ENCODE measurements at regions not wholly inside any gene's neighbourhood (a gene's known extent, or its start where the extent isn't known, plus 50 kb on each side); places are given as distances from the start of the nearest gene placed in this dataset.
A peak's percentile ranks its signal among the peaks of the same experiment; 100 is the strongest.
"Not testable (repeated sequence)": the region's sequence is repeated elsewhere in the genome, so short reads cannot be mapped to it uniquely, and the experiment has no call there.

DNA sequence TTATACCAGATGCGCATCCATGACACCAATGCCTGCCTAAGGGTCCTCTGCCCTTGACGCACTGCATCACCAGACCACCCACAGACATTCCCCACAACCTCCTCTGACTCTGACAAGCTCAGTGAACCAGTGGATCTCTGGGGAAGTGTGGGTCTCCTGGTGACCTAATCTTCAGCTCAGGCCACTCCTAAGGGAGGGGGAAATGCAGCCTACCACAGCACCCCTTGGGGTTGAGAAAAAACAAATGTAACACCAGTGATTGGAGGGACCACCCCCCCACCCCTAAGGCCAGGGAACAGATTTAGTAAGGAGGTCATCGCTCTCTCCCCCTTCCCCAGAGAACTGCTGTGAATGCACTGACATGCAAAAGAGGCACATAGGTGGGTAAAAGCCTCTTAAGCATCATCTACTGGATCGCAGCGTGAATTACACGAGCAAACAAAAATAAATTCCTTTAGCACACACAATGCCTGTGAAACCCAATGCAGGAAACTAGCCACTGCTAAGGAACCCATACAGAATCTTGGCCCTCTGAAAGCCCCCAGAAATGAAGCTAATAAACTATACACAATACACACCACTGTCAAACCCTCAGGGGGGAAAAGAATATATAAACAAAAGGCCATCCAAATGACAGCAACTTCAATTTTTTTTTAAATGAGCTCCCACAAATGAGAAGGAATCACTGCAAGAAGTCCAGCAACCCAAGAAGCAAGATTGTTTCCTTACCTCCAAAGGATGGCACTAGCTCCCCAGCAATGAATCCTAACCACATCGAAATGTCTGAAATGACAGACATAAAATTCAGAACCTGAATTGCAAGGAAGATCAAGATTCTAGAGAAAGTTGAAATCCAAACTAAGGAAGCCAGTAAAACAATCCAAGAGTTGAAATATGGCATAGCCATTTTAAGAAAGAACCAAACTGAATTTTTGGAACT lies 513.7 kb upstream of the PTGER4 start:
- DNase-seq (ENCODE audit: extremely low read depth, low read depth), result peak; percentile 9

DNA sequence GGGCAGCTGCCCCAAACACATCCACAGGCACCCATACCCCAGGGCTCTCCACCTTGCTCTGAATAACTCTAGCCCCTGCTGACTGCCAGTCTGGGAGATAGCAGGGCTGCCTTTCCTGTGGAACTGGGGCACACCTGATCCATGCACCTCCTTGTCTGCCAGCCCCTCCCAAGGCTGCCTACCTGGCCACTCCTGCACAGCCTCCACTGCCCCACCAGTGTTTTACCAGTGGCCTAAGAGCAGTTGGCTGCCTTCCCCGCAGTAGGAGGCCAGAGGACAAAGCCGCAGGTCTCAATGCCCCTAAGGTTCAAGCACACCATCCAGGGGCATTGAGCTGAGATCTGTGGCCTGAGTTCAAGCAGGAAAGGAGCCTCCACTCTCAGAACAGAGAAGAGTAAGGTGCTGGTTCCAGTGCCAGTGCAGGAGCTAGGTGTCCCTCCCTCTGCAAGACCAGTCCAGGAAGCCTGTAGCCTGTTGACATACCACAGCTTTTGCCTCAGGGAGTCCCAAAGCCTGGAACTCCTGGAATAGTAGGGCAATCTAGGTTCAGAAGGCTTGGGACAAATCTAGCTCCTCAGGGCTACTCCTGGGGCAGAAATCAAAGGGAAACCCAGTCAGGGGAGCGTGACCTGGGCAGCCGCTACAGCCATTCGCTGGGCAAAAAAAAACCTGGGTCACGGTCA lies 514.5 kb upstream of the PTGER4 start:
- DNase-seq (ENCODE audit: extremely low read depth, low read depth), result no peak

DNA sequence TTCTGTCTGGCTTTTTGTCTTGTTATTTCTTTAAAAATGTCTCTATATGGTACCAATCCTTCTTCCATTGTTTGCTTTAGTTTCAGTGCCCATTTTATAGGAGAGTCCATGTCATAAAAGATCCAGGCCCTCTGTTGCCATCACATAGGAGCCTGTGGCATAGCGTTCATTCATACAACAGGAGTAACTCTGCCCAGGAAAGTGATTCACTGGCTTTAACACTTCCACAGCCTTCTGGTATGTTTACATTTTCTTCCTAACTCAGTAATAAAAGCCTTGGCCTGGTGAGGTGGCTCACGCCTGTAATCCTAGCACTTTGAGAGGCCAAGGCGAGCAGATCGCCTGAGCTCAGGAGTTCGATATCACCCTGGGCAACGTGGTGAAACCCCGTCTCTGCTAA lies 519.3 kb upstream of the PTGER4 start:
- no peak for DNase-seq (ENCODE audit: extremely low read depth, low read depth)

DNA sequence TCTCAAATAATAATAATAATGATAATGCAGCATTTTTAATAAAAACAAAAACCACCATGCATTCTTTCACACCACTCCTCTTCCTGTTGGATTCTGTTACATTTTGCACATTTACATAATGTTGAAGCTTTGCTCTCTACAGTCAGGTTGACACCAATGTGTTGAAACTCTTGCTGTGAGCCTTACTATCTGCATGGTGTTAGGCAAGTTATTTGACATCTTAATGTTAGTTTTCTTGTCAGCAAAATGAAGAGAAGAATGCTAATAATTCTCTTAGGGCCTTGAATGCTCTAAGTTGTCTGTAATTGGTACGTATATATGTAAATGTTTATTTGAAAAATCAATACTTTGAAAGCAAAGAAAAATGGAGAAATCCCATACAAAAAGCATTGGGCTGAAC lies 525.5 kb upstream of the PTGER4 start:
- no peak for DNase-seq (ENCODE audit: extremely low read depth, low read depth)

DNA sequence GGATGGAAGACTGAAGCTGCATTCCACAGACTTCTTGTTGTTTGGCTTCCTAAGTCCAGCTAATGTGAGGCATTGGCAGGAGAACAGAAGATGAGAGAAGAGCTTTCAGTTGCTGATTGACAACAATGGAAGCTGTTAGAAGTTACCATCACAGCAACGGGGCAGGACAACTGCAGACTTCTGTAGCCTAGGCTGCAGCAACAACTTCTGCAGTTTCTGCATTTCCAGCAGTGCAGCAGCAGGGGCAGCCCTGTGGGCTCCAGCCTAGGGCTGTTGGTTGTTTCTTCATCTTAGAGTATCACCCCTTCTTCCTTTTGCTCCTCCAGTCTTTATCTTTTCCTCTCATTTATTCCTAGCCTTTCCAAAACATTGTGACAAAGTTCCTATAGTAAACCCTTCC lies 528.8 kb upstream of the PTGER4 start:
- DNase-seq (ENCODE audit: extremely low read depth, low read depth), result no peak

DNA sequence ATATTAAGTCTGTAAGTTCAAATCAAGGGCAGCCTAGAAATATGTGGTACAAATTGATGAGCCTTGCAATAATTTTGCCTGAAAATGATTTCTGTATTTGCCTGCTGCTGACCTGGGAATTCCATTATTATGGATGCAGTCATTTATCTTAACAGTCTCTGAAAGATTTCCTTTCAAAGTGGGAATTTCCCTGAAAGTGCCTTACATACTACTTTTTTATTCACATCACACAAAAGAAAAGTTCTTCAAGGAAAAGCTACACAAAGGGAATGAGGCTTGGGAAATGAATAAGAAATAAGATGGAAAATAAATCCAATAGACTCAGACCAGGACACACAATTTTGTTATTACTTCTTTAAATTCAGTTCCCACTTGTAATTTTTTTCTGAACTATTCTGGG lies 537.8 kb upstream of the PTGER4 start:
- DNase-seq (ENCODE audit: extremely low read depth, low read depth), result no peak

DNA sequence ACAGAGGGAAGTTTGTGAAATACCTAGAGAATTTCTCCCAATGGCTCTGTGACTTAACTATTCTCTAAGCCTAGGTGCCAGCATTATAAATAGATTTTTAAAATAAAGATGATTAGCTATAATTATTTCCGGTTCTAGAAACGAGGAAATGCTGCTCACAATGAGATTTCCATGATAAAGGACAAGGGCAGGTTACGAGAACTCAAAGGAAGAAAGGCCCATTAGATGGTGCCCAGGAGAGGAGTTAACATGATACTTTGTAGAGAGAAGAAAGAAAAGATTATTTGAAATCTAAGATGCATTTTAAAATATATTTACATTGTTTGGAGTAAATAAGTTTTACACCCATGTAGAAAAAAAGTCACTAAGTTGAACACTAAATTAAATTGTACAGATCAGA lies 538.3 kb upstream of the PTGER4 start:
- DNase-seq (ENCODE audit: extremely low read depth, low read depth), result no peak

DNA sequence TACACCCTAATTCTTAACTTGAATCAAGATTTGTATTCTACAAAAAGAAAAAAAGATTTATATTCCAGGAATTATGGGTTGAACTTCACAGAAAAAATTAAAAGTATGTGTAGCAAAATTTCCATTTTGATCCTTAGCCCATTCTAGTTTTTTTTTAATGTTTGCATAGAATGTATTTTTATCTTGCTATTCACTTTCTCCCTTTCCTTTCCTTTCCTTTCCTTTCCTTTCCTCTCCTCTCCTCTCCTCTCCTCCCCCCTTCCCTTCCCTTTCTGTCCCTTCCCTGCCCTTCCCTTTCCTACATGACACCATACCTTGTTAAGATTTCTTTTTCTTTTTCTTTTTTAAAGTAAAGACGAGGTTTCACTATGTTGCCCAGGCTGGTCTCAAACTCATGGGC lies 542.5 kb upstream of the PTGER4 start:
- no peak for DNase-seq (ENCODE audit: extremely low read depth, low read depth)

DNA sequence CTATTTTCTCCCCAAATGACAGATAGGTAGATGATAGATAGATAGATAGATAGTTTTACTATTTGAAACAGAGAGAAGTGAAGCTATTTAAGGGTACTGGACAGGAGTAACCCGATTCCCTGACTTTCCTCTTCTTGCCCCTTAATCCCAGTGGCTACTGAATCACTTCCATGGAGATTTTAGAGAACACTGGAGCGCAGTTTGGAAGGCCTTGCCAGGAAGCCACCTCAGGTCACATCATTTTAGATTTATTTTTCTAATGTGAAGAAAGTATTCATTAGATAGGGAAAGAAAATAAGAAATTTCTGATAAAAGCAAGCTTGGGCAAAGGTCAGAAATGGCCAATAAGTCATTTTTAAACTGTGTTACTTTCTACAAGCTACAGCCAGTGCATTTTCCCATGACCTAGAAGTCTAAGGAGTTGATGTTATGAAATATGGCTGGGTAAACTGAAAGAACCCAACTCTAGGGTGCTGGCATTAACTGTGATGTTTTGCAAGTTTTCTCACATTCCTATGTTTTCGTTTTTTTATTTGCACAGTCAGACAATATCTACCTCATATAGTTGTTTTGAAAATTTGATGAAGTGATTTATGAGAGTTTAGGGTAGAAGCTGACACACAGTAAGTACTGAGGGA lies 544.7 kb upstream of the PTGER4 start:
- DNase-seq (ENCODE audit: extremely low read depth, low read depth), result no peak

DNA sequence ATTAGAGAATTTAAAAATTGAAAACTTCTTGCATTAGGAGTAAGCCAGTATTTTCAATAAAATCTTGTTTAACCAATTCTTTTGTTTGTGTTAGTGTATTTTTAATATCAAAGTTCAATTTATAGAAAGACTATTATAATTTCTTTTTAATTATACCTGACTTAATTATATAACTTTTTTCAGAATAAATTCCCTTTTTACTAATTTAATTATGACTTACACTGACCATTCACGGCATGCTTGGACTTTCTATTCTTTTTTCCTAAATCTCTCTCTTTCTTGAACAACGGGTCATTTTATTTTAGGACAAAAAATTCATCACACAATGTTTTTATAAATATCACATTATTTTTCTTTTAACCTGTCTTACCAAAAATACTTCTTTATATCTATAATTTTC lies 555.3 kb upstream of the PTGER4 start:
- peak; percentile 1 for DNase-seq (ENCODE audit: extremely low read depth, low read depth)

DNA sequence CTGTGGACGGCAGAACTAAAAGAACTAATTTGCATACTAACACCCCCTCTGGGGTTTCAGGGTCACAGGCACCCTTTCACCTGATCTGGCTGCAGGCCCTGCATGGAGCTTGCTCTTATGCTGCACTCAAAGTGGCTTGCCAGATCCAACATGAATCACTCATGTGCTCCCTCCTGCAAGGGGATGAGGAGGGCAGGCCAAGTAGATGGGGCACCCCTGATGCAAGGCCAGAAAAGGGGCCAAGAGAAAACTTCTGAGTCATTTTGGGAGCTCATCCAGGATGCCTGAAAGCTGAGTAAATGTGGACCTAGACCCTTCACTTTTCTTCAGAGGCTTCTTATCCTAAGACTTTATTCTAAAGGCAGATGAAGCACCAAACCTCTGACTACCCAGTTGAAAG lies 558.5 kb upstream of the PTGER4 start:
- no peak for DNase-seq (ENCODE audit: extremely low read depth, low read depth)

DNA sequence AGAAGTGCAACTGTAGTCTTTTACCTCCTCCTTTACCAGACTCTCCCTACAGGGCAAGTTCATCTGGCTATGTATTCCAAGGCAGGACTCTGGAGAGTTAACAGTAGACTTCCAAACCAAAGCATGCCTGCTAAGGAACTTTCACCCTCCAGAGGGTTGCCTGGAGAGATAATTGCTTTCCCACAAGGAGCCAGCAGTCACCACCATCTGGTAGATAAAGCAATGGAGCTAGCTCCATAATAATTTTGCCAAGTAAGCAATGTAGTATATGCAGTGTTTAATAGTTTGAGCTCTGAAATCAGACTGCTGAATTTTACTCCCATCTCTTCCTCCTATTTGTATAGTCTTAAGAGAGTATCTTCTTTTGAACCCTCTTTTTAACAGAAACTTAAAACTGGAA lies 566.8 kb upstream of the PTGER4 start:
- DNase-seq (ENCODE audit: extremely low read depth, low read depth), result no peak

DNA sequence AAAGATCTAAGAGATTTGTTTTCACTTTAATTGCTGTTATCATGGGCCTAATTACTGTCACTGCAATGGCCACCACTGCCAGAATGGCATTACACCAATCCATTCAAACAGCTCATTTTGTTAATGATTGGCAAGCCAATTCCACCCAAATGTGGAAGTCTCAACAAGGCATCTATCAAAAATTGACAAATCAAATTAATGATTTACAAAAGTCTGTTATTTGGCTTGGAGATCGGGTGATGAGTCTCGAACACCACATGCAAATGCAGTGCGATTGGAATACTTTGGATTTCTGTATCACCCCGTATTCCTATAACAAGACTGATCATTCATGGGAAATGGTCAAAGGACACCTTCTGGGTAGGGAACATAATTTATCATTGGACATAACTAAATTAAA lies 568.7 kb upstream of the PTGER4 start:
- not testable (repeated sequence) for DNase-seq (ENCODE audit: extremely low read depth, low read depth)

DNA sequence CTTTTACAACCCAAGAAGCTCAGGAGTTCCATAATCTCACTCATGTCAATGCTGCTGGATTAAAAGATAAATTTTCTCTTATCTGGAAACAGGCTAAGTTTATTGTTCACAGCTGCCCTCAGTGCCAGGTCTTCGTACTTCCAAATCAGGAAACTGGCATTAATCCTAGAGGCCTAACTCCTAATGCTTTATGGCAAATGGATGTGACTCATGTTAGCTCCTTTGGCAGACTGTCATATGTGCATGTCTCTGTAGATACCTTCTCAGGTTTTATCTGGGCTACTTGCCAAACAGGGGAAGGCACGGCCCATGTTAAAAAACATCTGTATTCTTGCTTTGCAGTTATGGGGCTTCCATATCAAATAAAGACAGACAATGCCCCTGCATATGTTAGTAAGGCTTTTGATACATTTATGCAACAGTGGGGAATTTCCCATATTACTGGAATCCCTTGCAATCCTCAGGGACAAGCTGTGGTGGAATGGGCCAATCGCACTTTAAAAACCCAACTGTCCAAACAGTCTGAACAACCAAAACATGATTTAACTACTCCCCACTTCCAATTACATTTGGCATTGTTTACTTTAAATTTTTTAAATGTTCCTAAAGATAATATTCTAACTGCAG lies 570.8 kb upstream of the PTGER4 start:
- DNase-seq (ENCODE audit: extremely low read depth, low read depth), result not testable (repeated sequence)

DNA sequence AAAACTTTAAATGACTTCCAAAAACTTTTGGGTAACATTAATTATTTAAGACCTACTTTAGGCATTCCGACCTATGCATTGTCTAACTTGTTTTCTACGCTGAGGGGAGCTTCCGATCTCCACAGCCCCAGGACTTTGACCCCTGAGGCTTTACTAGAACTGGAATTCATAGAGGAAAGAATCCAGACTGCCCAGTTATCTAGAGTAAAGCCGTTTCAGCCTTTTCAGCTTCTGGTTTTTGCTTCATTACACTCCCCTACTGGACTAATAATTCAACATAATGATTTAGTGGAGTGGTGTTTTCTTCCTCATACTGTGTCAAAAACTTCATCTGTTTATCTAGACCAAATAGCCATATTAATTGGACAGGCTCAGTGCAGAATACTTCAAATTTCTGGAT lies 571.9 kb upstream of the PTGER4 start:
- not testable (repeated sequence) for DNase-seq (ENCODE audit: extremely low read depth, low read depth)

DNA sequence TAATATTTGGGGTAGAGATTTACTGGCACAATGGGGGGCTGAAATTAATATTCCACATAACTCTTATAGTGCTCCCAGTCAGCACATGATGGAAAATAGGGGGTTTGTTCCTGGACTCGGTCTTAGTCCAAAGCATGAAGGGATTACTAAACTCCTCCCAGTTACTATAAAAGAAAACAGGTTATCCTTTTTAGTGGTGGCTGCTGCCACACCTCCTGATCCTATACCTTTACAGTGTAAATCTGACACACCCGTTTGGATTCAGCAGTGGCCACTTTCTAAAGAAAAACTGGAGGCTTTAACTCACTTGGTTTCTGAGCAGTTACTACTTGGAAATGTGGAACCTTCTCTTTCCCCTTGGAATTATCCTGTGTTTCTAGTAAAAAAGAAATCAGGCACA lies 572.9 kb upstream of the PTGER4 start:
- DNase-seq (ENCODE audit: extremely low read depth, low read depth), result no peak

DNA sequence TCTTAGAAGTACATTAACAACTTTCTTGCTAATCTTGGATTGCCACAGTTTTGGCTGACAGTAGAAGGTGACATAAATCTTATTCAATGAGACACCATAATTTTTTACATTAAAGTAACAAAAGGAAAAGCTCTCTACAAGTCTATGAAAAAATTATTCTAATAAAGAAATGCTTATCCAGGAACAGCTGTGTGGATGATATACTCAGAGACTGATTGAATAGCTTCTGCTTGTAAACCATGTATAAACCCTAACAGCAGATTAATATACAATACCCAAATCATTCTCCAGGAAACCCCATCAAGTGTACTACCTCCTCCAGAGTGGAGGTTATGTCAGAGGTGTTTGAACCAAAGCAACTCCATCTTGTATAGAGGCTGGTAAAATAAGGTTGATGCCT lies 581.4 kb upstream of the PTGER4 start:
- no peak for DNase-seq (ENCODE audit: extremely low read depth, low read depth)

DNA sequence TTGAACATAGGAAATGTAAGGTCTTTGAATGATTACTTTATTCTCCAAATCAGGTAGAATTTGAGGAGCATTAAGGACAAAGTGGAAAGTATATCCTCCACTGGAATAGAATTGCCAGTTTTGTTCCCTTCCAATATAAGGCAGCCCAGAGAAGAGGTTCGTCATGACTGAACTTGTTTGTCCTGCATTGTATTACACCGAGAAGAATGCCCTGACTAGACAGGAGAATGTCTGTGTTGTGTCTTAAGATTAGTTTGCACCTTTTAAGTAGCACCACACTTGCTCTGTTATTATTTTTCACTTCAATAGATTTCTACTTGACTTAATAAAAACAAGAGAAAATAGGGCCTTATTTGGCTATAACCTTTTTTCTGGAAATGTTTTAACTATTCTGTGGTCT lies 586.2 kb upstream of the PTGER4 start:
- DNase-seq (ENCODE audit: extremely low read depth, low read depth), result no peak

DNA sequence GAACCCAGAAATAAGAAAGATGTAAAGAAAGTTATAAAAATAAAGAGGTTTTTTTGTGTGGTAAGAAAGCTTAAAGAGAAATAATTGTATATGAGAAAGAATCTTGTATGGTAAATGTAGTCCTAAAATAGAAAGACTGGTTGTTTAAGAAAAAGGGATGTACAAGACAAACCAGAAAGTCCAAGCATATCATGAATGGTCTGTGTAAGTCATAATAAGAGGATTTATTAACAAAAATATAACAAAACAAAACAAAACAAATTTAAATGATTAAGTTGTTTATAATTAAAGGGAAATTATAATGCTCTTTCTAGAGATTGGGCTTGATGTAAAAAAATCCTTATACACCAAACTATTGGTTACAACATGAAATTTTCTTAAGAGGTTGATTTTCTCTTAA lies 590.4 kb upstream of the PTGER4 start:
- no peak for DNase-seq (ENCODE audit: extremely low read depth, low read depth)

DNA sequence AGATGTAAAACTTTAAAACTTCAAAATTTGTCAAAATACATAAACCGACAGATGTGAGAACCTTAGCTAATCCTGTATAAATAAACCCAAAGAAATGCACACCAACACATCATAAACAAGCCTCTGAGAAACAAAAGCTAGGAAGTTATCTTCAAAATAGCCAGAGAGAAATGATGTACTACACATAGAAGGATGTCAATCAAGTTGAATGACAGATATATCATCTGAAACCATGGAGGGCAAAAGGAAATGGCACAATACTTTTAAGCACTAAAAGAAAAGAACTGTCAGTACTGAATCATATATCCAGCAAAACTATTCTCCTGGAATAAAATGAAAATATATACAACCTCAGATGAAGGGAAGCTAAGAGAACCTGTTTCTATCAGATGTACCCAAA lies 595.1 kb upstream of the PTGER4 start:
- no peak for DNase-seq (ENCODE audit: extremely low read depth, low read depth)

DNA sequence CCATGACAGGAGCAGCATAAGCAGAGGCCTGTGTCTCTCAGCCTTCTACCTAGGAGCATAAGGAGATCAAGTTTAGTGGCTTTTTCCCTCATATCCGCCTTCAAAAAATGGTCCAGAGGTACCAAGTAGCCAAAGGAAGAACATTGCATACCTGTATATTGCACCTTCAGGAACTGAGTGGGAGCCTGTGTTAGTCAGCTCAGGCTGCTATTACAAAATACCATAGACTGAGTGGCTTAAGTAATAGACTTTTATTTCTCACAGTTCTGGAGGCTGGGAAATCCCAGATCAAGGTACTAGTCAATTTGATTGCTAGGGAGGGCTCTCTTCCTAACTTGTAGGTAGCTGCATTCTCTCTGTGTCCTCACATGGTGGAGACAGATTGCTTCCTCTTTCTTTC lies 597.4 kb upstream of the PTGER4 start:
- DNase-seq (ENCODE audit: extremely low read depth, low read depth), result no peak

Data from NCI-H460 (cell line).